ENCODE measurements at regions not wholly inside any gene's neighbourhood (a gene's known extent, or its start where the extent isn't known, plus 50 kb on each side); places are given as distances from the start of the nearest gene placed in this dataset.

DNA sequence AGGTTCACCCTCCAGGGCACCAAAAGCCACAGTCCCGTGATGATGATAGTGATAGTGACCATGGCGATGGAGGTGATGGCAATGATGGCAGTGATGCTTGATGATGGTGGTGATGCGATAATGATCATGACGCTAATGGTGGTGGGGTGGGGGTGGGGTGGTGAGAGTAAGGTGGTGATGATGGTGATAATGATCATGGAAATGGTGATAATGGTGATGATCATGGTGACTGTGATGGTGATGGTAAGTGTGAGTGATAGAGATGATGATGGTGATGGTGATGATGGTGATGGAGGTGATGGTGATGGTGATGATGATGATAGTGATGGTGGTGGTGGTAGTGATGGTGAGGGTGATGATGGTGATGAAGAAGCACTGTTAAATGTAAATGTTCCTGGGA is 96.9 kb downstream of the SYNE3 start:
- DNase-seq (ENCODE audit: low spot score) = no peak
- in situ Hi-C loops (cut with HindIII; ENCODE audit: low sequenced_read_pairs) = no loop called here

DNA sequence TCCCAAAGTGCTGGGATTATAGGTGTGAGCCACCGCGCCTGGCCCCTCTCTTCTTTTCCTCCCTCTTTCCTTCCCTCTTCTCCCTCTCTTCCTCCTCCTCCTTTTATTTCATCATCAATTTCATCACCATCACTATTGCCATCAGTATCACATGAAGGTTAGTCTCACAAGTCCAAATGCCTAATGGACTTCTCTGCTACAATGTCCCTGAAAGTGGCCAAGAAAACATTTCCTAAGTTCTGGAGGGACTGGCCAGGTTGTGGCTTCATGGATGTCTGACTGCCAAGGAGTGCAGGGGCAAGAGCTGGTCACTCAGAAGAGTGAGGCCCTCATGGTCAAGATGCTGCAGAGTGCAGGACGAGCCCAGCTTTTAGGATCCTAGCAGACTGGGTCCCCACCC is 97.6 kb downstream of the SYNE3 start:
- DNase-seq (ENCODE audit: low spot score) = no peak
- in situ Hi-C loops (cut with HindIII; ENCODE audit: low sequenced_read_pairs) = no loop called here

DNA sequence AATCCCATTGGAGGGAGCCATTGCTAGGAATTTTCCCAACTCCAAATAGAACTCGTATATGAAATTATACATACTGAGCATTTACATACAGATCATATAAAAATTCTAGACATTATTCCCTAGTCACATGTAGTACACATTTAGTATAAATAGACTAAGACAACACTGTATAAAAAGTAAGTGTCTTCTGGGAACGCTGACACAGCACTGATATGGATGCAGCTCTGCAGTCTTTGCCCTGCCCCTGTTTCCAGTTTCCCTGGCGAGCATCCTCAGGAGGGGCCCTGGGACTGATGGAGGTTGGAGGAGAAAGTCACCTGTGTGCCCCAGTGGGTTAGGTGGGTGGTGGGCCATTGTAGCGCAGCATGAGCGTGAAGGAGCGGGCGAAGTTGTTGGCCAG is 97.8 kb upstream of the CLMN start:
- in situ Hi-C loops (cut with HindIII; ENCODE audit: low sequenced_read_pairs) = no loop called here
- DNase-seq (ENCODE audit: low spot score) = no peak

DNA sequence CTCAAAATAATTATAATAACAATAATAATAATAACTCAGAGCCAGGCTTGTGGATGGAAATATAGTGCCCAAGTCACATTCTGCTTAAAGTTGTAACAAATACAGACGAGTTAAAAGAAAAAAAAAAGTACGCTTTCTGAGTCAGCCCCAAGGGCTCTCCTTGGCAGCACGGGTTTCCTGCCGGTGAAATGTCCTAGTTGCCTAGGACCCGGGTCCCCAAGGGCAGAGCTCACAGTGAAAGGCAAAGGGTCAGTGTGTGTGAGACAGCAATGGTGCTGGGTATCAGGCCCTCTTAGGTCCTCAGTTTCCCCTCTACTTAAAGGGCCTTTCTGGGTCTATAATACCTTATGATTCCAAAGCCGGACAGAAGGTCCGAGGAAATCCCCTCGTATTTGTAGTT is 96.3 kb upstream of the CLMN start:
- in situ Hi-C loops (cut with HindIII; ENCODE audit: low sequenced_read_pairs) = no loop called here

DNA sequence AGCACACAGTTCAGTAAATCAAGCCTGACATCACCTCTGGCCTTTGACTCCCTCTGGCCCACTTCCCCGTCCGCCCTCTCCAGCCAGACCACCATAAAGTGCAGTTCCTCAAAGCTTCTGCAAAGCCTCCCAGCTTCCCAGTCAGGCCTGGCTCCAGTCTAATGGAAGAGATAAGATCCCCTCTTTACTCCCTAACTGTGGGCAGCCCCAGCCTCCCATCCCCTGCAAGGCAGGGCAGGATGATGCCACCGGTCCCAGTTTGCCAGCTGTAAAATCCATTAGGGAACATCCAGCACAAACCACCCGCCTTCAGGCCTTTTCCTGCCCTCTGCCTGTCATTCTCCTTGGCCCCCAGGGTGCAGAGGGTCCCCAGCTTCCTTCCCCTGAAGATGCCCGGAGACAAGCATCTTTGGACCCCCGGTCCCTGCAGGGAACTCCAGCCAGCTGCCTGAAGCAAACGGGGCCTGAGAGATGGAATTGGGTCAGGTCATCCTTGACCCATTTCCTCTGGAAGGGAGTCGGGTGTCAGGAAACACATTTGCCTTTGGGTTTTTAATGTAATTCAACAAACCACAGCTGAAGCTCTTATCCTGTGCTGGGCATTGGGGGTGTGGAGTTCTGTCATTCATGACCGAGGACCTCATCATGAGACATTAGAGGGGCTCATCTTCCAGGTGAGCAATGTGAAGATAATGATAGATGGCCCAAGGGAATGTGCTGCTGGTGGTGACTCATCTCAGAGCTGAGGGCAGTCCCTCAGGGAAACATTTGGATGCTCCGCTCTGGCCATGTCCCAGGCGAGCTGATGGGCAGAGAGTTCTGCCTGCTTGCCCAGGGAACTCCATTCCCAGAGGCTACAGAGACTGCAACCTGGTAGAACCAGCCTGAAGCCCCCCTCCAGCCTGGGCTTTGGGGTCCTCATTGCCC is 93.8 kb upstream of the CLMN start:
- no peak for DNase-seq (ENCODE audit: low spot score)
- in situ Hi-C loops (cut with HindIII; ENCODE audit: low sequenced_read_pairs) = no loop called here

More for the DNA sequence above, 96.3 kb upstream of the CLMN start:
- DNase-seq (ENCODE audit: low spot score) = no peak

DNA sequence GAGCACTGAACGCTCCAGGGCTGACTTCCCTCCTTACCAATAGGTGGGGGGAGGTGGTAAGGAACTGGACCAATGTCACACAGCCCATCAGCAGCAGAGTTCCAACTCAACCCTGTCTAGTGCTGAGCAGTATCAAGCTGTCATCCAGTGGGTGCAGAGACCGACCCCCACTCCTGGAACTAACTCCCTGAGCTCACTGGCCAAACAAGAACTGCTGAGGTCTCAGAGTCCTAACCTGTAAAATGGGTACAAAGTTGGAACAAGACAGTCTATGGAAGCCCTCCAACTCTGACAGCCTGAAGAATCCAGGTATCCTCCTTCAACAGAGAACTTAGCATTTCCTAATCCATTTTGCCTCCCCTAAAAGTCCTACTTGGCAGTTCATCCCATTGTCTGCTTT is 91.1 kb upstream of the CLMN start:
- in situ Hi-C loops (cut with HindIII; ENCODE audit: low sequenced_read_pairs) = no loop called here
- no peak for DNase-seq (ENCODE audit: low spot score)

DNA sequence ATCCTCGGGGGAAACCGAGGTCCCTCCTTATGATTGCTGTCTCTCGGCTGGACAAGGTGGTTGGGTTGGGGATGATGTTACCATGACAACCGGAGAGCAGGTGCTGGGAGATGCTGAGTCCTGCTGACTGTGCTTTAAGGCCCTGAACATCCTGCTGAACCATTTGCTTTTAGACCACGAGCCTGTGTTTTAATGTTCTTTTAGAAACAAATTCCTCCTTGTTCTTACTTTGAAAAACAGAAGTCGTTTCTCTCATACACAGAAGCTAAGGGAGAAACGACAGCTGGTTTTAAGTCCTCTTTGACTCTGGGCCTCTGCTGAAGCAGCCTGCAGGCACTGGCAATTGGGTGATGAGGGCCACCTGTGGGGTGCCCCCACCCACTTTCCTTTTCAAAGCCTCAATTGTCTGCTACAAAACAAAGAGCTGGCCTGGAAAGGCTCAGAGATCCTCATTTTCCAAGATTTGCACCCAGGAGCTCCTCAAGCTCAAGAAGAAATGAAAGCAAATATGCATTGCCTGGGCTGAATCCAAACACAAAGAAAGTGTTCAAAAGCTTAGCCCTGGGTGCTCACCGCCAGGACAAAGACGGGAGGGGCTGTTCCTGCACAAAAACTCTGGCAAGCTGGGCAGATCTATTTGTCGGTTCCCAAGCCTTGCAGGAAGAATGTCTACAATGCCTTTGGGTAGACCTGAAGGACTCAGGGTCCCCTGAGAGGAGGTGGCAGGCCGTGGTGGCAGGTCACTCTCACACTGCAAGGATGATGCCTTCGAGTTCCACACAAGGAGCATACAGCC is 90.0 kb upstream of the CLMN start:
- in situ Hi-C loops (cut with HindIII; ENCODE audit: low sequenced_read_pairs) = no loop called here
- peak; percentile 45 for DNase-seq (ENCODE audit: low spot score)

DNA sequence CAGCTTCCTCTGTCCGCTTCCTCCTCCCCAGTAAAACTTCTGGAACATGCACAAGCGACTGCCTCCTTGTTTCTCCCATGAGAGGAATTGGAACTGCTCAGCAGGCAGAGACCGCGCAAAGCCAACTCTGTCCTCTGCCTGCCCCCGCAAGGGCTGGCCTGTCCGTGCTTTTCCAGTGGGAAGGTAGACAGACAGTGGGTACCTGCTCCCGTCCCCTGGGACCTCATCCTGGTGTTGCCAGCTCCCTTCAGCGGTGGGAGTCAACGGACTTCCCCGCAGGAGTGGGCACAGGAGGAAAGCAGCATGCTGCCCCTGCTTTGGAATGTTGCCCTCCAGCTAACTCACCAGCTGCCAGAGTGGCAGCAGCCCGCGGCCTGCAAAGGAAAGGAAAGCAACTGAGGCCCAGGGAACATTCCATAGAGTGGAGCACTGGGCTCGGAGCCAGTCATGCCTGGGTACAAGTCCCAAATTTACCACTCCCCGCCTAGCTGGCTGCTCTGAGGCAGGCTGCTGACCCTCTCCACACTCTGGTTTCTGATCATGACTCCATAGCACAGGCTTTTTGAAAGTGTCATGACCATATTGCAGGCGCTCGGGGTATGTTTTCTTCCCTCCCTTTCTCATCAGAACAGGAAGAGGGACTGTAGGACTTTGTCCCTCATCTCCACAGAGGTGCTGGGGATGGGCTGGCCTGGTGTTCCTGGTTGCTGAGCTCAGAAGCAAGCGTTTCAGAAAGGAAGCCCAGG is 89.2 kb upstream of the CLMN start:
- in situ Hi-C loops (cut with HindIII; ENCODE audit: low sequenced_read_pairs) = no loop called here
- no peak for DNase-seq (ENCODE audit: low spot score)

DNA sequence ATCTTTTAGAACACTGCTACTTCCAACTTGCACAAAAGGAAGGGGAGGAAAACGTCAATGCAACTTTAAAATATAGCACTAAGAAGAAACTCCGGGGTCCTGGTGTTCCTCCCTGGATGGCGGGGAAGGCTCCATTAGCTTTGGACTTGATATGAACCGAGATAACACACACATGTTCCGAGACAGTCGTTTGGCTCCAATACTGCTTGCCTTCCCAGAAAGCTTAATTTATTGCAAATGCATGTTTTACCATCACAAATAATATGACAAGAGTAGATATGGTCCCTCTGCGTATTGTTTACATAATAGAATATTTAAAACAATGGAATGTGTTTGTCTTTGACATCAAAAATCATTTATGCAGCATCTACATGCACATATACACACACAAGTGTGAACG is 87.6 kb upstream of the CLMN start:
- DNase-seq (ENCODE audit: low spot score) = no peak
- in situ Hi-C loops (cut with HindIII; ENCODE audit: low sequenced_read_pairs) = no loop called here

DNA sequence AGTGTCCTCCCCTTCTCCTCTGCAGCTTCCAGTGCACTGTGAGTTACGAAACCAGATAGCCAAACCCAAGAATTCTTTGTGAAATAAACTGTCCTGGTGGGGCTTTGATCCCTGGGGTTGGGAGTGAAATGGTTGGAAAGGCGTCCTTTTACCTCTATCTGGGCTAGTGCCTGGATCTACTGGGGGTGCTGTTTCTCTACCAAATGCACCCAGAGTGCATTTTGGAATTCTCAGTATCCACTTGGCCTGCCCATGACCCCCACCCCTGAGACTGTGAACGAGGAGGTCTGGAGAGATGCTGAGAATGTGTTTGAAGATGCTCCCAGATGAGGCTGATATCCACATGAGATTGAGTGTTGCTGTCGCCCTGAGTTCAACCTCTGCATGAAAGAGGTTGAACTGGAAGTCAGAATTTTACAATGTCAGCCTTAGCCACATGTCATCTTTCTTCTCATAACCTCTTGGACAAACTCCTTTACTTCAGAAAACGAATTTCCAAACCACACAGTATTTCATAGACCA is 87.1 kb upstream of the CLMN start:
- in situ Hi-C loops (cut with HindIII; ENCODE audit: low sequenced_read_pairs) = no loop called here
- DNase-seq (ENCODE audit: low spot score) = no peak

DNA sequence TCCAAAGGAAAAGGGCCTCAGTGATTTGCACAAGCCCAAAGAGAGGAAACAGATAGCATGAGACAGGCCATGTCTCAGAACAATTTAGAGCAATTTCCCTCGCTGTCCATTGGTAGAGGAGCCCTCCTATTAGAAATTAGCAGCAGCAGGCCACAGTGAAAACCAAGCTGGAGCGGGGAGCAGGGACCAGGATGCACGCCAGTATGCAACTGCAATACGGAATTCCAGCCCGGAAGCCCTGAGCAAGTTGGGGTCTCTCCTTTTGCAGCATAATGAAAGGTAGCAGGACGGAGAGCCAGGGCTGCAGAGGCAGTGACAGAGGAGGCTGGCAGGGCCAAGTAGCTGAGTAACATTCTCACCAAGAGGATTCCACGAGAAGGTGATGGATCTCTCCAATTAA is 84.9 kb upstream of the CLMN start:
- no peak for DNase-seq (ENCODE audit: low spot score)
- in situ Hi-C loops (cut with HindIII; ENCODE audit: low sequenced_read_pairs) = no loop called here

DNA sequence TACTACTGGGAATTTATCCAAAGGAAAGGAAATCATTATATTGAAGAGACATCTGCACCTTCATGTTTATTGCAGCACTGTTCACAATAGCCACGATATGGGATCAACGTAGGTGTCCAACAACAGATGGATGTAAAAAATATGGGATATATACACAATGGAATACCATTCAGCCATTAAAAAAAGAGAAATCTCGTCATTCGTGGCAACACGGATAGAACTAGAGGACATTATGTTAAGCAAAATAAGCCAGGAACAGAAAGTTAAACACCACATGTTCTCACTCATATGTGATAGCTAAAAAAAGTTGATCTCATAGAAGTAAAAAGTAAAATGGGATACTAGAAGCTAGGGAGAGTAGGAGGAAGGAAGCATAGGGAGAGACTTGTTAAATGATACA is 82.9 kb upstream of the CLMN start:
- DNase-seq (ENCODE audit: low spot score) = no peak
- in situ Hi-C loops (cut with HindIII; ENCODE audit: low sequenced_read_pairs) = no loop called here

DNA sequence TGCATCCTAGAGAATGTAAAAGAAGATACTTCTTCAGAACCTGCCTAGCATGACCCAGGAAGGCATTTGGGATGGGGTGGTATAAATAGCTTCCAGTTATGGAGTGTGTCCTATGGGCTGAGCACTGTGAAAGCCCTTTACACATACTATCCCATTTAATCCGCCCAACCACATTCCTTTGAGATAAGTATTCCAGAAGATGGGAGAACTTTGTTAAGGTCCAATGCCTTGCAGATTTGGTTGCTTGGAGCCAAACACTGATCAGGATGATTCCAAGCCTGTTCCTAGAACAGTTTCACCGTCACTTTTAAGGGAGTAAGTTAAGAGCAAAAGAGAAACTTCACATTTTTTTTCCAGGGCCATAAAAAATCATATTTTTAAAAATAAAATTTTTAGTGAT is 82.5 kb upstream of the CLMN start:
- no peak for DNase-seq (ENCODE audit: low spot score)
- in situ Hi-C loops (cut with HindIII; ENCODE audit: low sequenced_read_pairs) = no loop called here

DNA sequence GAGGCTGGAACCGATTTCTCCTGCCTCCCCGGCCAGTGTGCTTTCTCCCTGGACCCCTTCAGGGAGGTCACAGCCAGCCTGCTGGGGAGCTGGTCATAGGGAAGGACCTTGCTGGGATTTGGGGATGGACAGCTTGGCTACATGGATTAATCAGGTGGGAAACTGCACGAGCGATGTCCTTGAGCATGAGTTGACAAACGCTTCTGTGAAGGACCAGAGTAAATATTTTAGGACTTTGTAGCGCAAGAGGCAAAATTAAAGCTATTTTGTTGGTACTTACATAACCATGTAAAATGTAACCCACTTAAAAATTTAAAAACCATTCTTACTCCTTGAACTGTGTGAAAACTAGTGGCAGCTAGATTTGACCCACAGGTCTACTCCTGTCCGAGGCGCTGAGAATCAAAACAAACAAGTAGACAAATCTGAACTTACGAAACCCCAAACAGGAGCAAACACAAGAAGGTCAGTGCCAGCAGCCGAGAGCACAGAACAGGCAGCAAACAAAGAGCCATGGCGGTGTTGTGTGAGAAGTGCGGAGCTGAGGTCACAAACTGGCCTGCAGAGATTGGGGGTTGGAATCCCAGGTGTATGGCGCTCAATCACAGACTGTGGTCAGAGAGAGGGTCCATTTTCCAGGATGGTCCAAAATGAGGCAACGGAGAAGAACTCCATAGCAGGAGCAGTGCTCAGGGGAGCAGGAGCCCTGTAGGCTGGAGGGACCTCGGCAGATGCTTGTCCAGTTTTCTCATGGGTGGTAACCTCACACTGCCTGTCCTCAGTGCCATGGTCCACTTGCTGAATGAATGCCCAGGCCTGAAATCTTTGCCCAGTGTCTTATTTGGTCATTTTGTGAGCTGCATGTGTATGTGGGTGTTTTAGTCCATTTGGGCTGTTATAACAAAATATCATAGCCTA is 79.2 kb upstream of the CLMN start:
- DNase-seq (ENCODE audit: low spot score) = no peak
- in situ Hi-C loops (cut with HindIII; ENCODE audit: low sequenced_read_pairs) = no loop called here

DNA sequence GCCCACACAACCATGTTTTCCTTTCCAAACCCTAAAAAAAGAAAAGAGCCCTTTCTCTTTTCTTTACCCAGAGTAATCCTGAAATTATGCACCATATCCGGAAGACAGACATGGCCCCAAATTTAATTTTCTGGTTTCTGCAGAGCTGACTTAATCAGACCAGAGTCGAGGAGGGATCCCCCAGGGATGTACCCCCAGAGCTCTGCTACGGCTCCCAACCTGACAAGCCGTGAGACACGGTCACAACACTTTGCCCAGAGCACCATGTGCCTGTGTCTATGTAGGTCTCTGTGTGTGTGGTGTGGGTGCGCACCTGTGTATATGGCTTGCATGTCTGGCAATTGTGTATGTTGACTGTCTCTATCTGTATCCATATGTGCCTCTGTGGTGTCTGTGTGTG is 77.6 kb upstream of the CLMN start:
- DNase-seq (ENCODE audit: low spot score) = no peak
- in situ Hi-C loops (cut with HindIII; ENCODE audit: low sequenced_read_pairs) = no loop called here

DNA sequence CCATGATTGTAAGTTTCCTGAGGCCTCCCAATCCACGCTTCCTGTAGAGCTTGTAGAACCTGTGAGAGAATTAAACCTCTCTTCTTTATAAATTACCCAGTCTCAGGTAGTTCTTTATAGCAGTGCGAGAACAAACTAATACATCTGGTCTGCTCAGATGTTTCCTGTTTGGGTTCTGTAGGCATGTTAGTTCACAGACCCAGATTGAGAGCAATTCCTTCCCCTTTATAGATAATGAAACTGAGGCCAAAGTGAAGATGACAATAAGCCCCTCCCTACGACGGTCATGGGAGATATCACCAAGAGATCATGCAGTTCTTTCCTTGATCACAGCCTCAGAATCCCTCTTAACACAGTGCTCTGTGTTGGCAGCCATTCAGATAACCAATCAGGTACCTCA is 76.5 kb upstream of the CLMN start:
- in situ Hi-C loops (cut with HindIII; ENCODE audit: low sequenced_read_pairs) = no loop called here
- DNase-seq (ENCODE audit: low spot score) = no peak

DNA sequence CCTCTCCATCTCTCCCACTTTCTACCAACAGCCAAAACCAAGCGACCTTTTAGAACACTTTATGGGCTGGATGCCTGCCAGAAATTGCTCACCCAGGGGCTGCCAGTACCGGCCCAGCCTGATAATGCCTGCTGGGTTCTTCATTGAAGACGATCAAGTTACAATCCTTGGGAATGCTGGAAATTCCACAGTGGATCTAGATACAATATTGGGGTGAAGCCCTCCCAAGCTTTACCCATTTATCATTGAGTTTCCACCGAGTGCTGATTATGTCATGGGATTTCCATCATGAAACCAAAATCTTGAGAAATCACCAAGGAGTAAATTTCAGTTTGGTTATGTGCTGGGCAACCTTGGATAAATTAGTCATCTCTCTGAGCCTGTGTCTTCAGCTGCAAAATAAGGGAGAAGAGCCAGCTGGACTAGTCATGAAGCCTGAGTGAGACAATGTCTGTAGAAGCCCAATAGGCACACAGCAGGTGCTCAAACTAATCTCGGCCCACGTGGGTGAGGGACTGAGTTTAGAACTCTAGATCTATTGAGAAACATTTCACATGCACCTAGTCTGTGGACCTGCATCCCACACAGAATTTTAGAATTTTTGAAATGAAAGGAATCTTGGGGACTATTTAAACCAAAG is 75.5 kb upstream of the CLMN start:
- no peak for DNase-seq (ENCODE audit: low spot score)
- in situ Hi-C loops (cut with HindIII; ENCODE audit: low sequenced_read_pairs) = no loop called here

All from G401 (cell line).